IMR-90 (cell line): ENCODE measurements at regions not wholly inside any gene's neighbourhood (a gene's known extent, or its start where the extent isn't known, plus 50 kb on each side); places are given as distances from the start of the nearest gene placed in this dataset.

Experiments used
- ATAC-seq: fragments of 200-7000 bp; cut with Tn5 transposase; 2 replicates; pipeline ENCODE4 v1.9.1; 2020; ENCODE audit warnings: low read depth, mild to moderate bottlenecking, moderate library complexity
- BruUV-seq: library from RNA; stranded (reverse); fragments of 400-500 nt; replicated peaks from 2 replicates; lab custom pipeline; 2021; lab: Mats Ljungman, UMichigan
- CTCF ChIA-PET: fragments of 300-600 bp; formaldehyde crosslinking; extraction: SDS; loops from one replicate; lab custom pipeline; 2021; ENCODE audit warnings: antibody characterized with exemption; lab: Yijun Ruan, JAX
- POLR2A ChIA-PET: fragments of 300-600 bp; sonication (Branson Sonifier 250); formaldehyde crosslinking; loops from one replicate; lab custom pipeline; 2022; ENCODE audit warnings: antibody characterized with exemption; ENCODE audit not compliant: unreplicated experiment; lab: Charles Lee
- DNase-seq: peaks from one replicate; pipeline ENCODE4 v3.0.0; 2013
- H2AFZ ChIP-seq: replicated peaks from 2 replicates; pipeline ENCODE3; 2013; ENCODE audit warnings: low read length, mild to moderate bottlenecking; ENCODE audit not compliant: poor library complexity
- H2AK5ac ChIP-seq: 2 replicates; pipeline ENCODE4 v1.6.1; 2013; ENCODE audit warnings: low read depth, low read length, inconsistent platforms
- H2AK9ac ChIP-seq: replicated peaks from 2 replicates; pipeline ENCODE3; 2013; ENCODE audit warnings: mild to moderate bottlenecking, low read depth, low read length, moderate library complexity; ENCODE audit not compliant: poor library complexity
- H2BK120ac ChIP-seq: 2 replicates; pipeline ENCODE4 v1.6.1; 2013; ENCODE audit warnings: low read depth, low read length, inconsistent platforms
- H2BK15ac ChIP-seq: 3 replicates; pipeline ENCODE4 v1.6.1; 2013; ENCODE audit warnings: low read depth, low read length, inconsistent platforms
- H2BK20ac ChIP-seq: 2 replicates; pipeline ENCODE4 v1.6.1; 2013; ENCODE audit warnings: low read depth, mild to moderate bottlenecking, inconsistent platforms, low read length, moderate library complexity
- H2BK5ac ChIP-seq: 2 replicates; pipeline ENCODE4 v1.6.1; 2013; ENCODE audit warnings: mild to moderate bottlenecking, low read depth, low read length, inconsistent platforms; ENCODE audit not compliant: poor library complexity, severe bottlenecking
- H3K14ac ChIP-seq: replicated peaks from 2 replicates; pipeline ENCODE4 v1.6.1; 2013; ENCODE audit warnings: low read depth, low read length, inconsistent platforms
- H3K18ac ChIP-seq: 2 replicates; pipeline ENCODE4 v1.6.1; 2013; ENCODE audit warnings: low read depth, low read length, control low read depth
- H3K23ac ChIP-seq: 2 replicates; pipeline ENCODE4 v1.6.1; 2013; ENCODE audit warnings: low read depth, low read length, inconsistent platforms
- H3K27ac ChIP-seq: 2 replicates; pipeline ENCODE4 v1.5.1; 2013; ENCODE audit warnings: mild to moderate bottlenecking, control low read depth, low read length; ENCODE audit not compliant: insufficient read depth
- H3K27me3 ChIP-seq: 2 replicates; pipeline ENCODE4 v1.6.1; 2013; ENCODE audit warnings: low read length; ENCODE audit not compliant: control insufficient read depth, insufficient read depth
- H3K36me3 ChIP-seq: 2 replicates; pipeline ENCODE4 v1.6.1; 2013; ENCODE audit warnings: low read length, mixed read lengths; ENCODE audit not compliant: control insufficient read depth, insufficient read depth
- H3K4ac ChIP-seq: 2 replicates; pipeline ENCODE4 v1.6.1; 2013; ENCODE audit warnings: low read depth, low read length, inconsistent platforms
- H3K4me1 ChIP-seq: 2 replicates; pipeline ENCODE4 v1.6.1; 2013; ENCODE audit warnings: low read length, mixed read lengths; ENCODE audit not compliant: control insufficient read depth, insufficient read depth
- H3K4me2 ChIP-seq: 2 replicates; pipeline ENCODE4 v1.6.1; 2013; ENCODE audit warnings: low read depth, mild to moderate bottlenecking, control low read depth, low read length, moderate library complexity
- H3K4me3 ChIP-seq: 2 replicates; pipeline ENCODE4 v1.5.1; 2013; ENCODE audit warnings: low read depth, mild to moderate bottlenecking, control low read depth, low read length, moderate library complexity; ENCODE audit not compliant: insufficient read depth
- H3K56ac ChIP-seq: 2 replicates; pipeline ENCODE4 v1.6.1; 2013; ENCODE audit warnings: low read length, inconsistent platforms; ENCODE audit not compliant: insufficient read depth; ENCODE audit errors: extremely low read depth
- H3K79me1 ChIP-seq, 2 experiments: 2 replicates each; pipeline ENCODE4 v1.6.1; 2013; ENCODE audit warnings: low read length in 2 of 2, inconsistent platforms in 1 of 2, low read depth in 1 of 2
- H3K9ac ChIP-seq: 2 replicates; pipeline ENCODE4 v1.6.1; 2013; ENCODE audit warnings: low read depth, low read length, control low read depth
- H3K9me1 ChIP-seq: 2 replicates; pipeline ENCODE4 v1.6.1; 2013; ENCODE audit warnings: low read length, inconsistent platforms; ENCODE audit not compliant: insufficient read depth
- H3K9me3 ChIP-seq: 2 replicates; pipeline ENCODE4 v1.6.1; 2013; ENCODE audit warnings: low read length; ENCODE audit not compliant: control insufficient read depth, insufficient read depth
- H4K20me1 ChIP-seq: 2 replicates; pipeline ENCODE4 v1.6.1; 2013; ENCODE audit warnings: low read length, inconsistent platforms; ENCODE audit not compliant: insufficient read depth
- H4K5ac ChIP-seq: 2 replicates; pipeline ENCODE4 v1.6.1; 2013; ENCODE audit warnings: mild to moderate bottlenecking, low read depth, low read length, control low read depth
- H4K8ac ChIP-seq, 2 experiments: 2 replicates each; pipeline ENCODE4 v1.6.1; 2013; ENCODE audit warnings: low read depth in 2 of 2, low read length in 2 of 2, control low read depth in 1 of 2, inconsistent platforms in 1 of 2
- H4K91ac ChIP-seq: 2 replicates; pipeline ENCODE4 v1.6.1; 2013; ENCODE audit warnings: low read depth, low read length, inconsistent platforms; ENCODE audit not compliant: insufficient read depth
- BHLHE40 ChIP-seq: fragments of 150-350 bp; IDR thresholded peaks from 2 replicates; pipeline ENCODE4 v1.6.1; 2016; ENCODE audit warnings: mild to moderate bottlenecking, low read depth, low read length
- CEBPB ChIP-seq: IDR thresholded peaks from 2 replicates; pipeline ENCODE4 v1.6.1; 2012; ENCODE audit warnings: low read depth, low read length, improper control_type of control experiment
- CHD1 ChIP-seq: IDR thresholded peaks from 2 replicates; pipeline ENCODE4 v1.6.1; 2012; ENCODE audit warnings: low read depth, low read length, improper control_type of control experiment
- CTCF ChIP-seq: conservative IDR thresholded peaks from 2 replicates; pipeline ENCODE4 v1.5.1; 2012; ENCODE audit warnings: mild to moderate bottlenecking, low read depth, low read length, improper control_type of control experiment
- ELK1 ChIP-seq: fragments of 150-350 bp; IDR thresholded peaks from 2 replicates; pipeline ENCODE4 v1.6.1; 2016; ENCODE audit warnings: low read depth, mild to moderate bottlenecking, low read length, moderate library complexity, borderline replicate concordance
- MAFK ChIP-seq: IDR thresholded peaks from 2 replicates; pipeline ENCODE4 v1.6.1; 2012; ENCODE audit warnings: low read depth, low read length, improper control_type of control experiment
- MAZ ChIP-seq: IDR thresholded peaks from 2 replicates; pipeline ENCODE4 v1.6.1; 2012; ENCODE audit warnings: low read depth, mild to moderate bottlenecking, low read length, improper control_type of control experiment, moderate library complexity, borderline replicate concordance
- MXI1 ChIP-seq: IDR thresholded peaks from 2 replicates; pipeline ENCODE4 v1.6.1; 2012; ENCODE audit warnings: low read depth, mild to moderate bottlenecking, low read length, moderate library complexity, borderline replicate concordance
- NFE2L2 ChIP-seq: fragments of 150-350 bp; IDR thresholded peaks from 2 replicates; pipeline ENCODE4 v1.6.1; 2016; ENCODE audit warnings: low read depth, mild to moderate bottlenecking, low read length
- POLR2A ChIP-seq: IDR thresholded peaks from 2 replicates; pipeline ENCODE4 v1.6.1; 2012; ENCODE audit warnings: mild to moderate bottlenecking, low read depth, low read length
- RAD21 ChIP-seq: IDR thresholded peaks from 2 replicates; pipeline ENCODE4 v1.6.1; 2012; ENCODE audit warnings: low read length, improper control_type of control experiment
- RCOR1 ChIP-seq: IDR thresholded peaks from 2 replicates; pipeline ENCODE4 v1.6.1; 2012; ENCODE audit warnings: mild to moderate bottlenecking, low read length, improper control_type of control experiment; ENCODE audit not compliant: insufficient replicate concordance
- RFX5 ChIP-seq: IDR thresholded peaks from 2 replicates; pipeline ENCODE4 v1.8.0; 2012; ENCODE audit warnings: low read depth, mild to moderate bottlenecking, low read length, moderate library complexity
- SMC3 ChIP-seq: fragments of 150-350 bp; IDR thresholded peaks from 2 replicates; pipeline ENCODE4 v1.6.1; 2016; ENCODE audit warnings: low read depth, mild to moderate bottlenecking, antibody characterized with exemption, low read length, moderate library complexity
- USF2 ChIP-seq: fragments of 150-350 bp; IDR thresholded peaks from 2 replicates; pipeline ENCODE4 v1.6.1; 2017; ENCODE audit warnings: mild to moderate bottlenecking, antibody characterized with exemption, low read length, low read depth
- WGBS, 2 experiments: methylation state at CpG; one replicate each; pipeline versions ENCODE4 v1.1.5 to v1.1.7; 2013; ENCODE audit warnings: missing lambda C conversion rate in 2 of 2; ENCODE audit not compliant: insufficient read length in 1 of 2; ENCODE audit errors: extremely low coverage in 2 of 2; 5-methylcytosine and 5-hydroxymethylcytosine counted together
- dilution Hi-C: fragments of 300-500 bp; cut with HindIII; formaldehyde crosslinking; loops from one replicate; pipeline ENCODE4 v1.14.3; 2018; ENCODE audit warnings: low sequenced_read_pairs; ENCODE audit not compliant: unreplicated experiment
- in situ Hi-C: fragments of 300-500 bp; cut with MboI; formaldehyde crosslinking; loops from 3 replicates; pipeline ENCODE4 v1.14.3; 2019; ENCODE audit warnings: low sequenced_read_pairs, inconsistent platforms, mixed read lengths
- intact Hi-C: fragments of 100-400 bp; cut with micrococcal nuclease; formaldehyde crosslinking; loops from 2 replicates; pipeline ENCODE4 v1.10.0; 2022

- dilution Hi-C loops: no loop called here
- POLR2A ChIA-PET: no interaction called here
These were observed 116.0 kb downstream of the GALR1 start for GRCh38 chr18:77365667-77366066.

More at GRCh38 chr18:77365667-77366066, 116.0 kb downstream of the GALR1 start:
- Histone ChIP-seq H3K27ac (no peak overlapping the region), H3K9ac (no peak overlapping the region), H2AK9ac (no peak overlapping the region), H3K4me3 (no peak overlapping the region), H2BK20ac (no peak overlapping the region), H3K56ac (no peak overlapping the region), H2BK15ac (no peak overlapping the region), H2BK120ac (no peak overlapping the region), H2AK5ac (no peak overlapping the region), H3K79me1 (no peaks in the 10 kb centered on the region), H4K91ac (no peak overlapping the region), H2AFZ (no peak overlapping the region), H4K8ac (no peak overlapping the region), H2BK5ac (no peak overlapping the region), H3K23ac (no peak overlapping the region), H3K9me3 (peaks cover 20% of the 10 kb centered on the region), H3K4me1 (no peaks in the 10 kb centered on the region), H3K4ac (no peak overlapping the region), H3K27me3 (no peaks in the 10 kb centered on the region), H4K5ac (no peak overlapping the region), H3K36me3 (no peaks in the 10 kb centered on the region), H3K18ac (no peak overlapping the region), H3K14ac (no peak overlapping the region), H4K20me1 (no peaks in the 10 kb centered on the region), H3K9me1 (no peaks in the 10 kb centered on the region), H3K4me2 (no peak overlapping the region)
- DNase-seq (no peak), ATAC-seq (no peak)
- WGBS, 2 experiments: no CpG with 5 or more reads among the region's 2 CpGs
- BruUV-seq: no TSS peak
- intact Hi-C loops (no loop called here), in situ Hi-C loops (no loop called here)
- no peak for TF ChIP-seq CHD1
- no peak for TF ChIP-seq RAD21
- TF ChIP-seq USF2: no peak
- no peak for TF ChIP-seq MXI1
- no peak for TF ChIP-seq MAFK
- no peak for TF ChIP-seq BHLHE40
- TF ChIP-seq RFX5: no peak
- no peak for TF ChIP-seq MAZ
- TF ChIP-seq POLR2A: no peak
- TF ChIP-seq NFE2L2: no peak
- no peak for TF ChIP-seq ELK1
- TF ChIP-seq RCOR1: no peak
- no peak for TF ChIP-seq CTCF
- TF ChIP-seq CEBPB: no peak
- TF ChIP-seq SMC3: no peak
- CTCF ChIA-PET: no interaction called here
